Mucosa of rectum (tissue), 2 donors: ENCODE measurements at regions not wholly inside any gene's neighbourhood (a gene's known extent, or its start where the extent isn't known, plus 50 kb on each side); places are given as distances from the start of the nearest gene placed in this dataset.

Experiments
- H3K27ac ChIP-seq, 2 donors: one replicate each; pipeline ENCODE4 v1.7.0; 2013; ENCODE audit warnings: inconsistent platforms in 2 of 2, low read depth in 2 of 2, low read length in 2 of 2
- H3K27me3 ChIP-seq, 2 donors: one replicate each; pipeline ENCODE4 v1.7.0; 2013; ENCODE audit warnings: low read length in 2 of 2; ENCODE audit not compliant: control insufficient read depth in 2 of 2, insufficient read depth in 2 of 2
- H3K36me3 ChIP-seq, 2 donors: one replicate each; pipeline ENCODE4 v1.7.0; 2013; ENCODE audit warnings: low read length in 2 of 2; ENCODE audit not compliant: control insufficient read depth in 2 of 2, insufficient read depth in 2 of 2
- H3K4me1 ChIP-seq, 2 donors: one replicate each; pipeline ENCODE4 v1.7.0; 2013; ENCODE audit warnings: low read length in 2 of 2, mild to moderate bottlenecking in 1 of 2; ENCODE audit not compliant: control insufficient read depth in 2 of 2, insufficient read depth in 2 of 2
- H3K4me3 ChIP-seq, 2 donors: one replicate each; pipeline ENCODE4 v1.7.0; 2013; ENCODE audit warnings: low read length in 2 of 2
- H3K9ac ChIP-seq, 2 donors: one replicate each; pipeline ENCODE4 v1.7.0; 2013; ENCODE audit warnings: low read length in 2 of 2, low read depth in 1 of 2, mild to moderate bottlenecking in 1 of 2
- H3K9me3 ChIP-seq, 2 donors: one replicate each; pipeline ENCODE4 v1.7.0; 2013; ENCODE audit warnings: low read length in 2 of 2; ENCODE audit not compliant: control insufficient read depth in 2 of 2
- donor health status: healthy.
- donor health status: Normal muscosa, but diverticular disease.

GRCh38 chr9:109591691-109592090 is 93.6 kb upstream of the PTPN3 start:
- Histone ChIP-seq H3K27me3 (no peaks in the 10 kb centered on the region), H3K36me3 (no peaks in the 10 kb centered on the region), H3K4me3 (no peak overlapping the region), H3K4me1 (no peaks in the 10 kb centered on the region), H3K9ac (no peak overlapping the region), H3K9me3 (no peaks in the 10 kb centered on the region), H3K27ac (no peak overlapping the region)

GRCh38 chr9:109593612-109594011 is 95.5 kb upstream of the PTPN3 start:
- Histone ChIP-seq H3K27me3 (no peaks in the 10 kb centered on the region), H3K9ac (no peak overlapping the region), H3K4me3 (no peak overlapping the region), H3K27ac (no peak overlapping the region), H3K9me3 (no peaks in the 10 kb centered on the region), H3K36me3 (no peaks in the 10 kb centered on the region), H3K4me1 (no peaks in the 10 kb centered on the region)

- H3K27me3 ChIP-seq: no peaks in the 10 kb centered on the region
- no peak overlapping the region for H3K4me3 ChIP-seq
- no peaks in the 10 kb centered on the region for H3K36me3 ChIP-seq
- no peaks in the 10 kb centered on the region for H3K9me3 ChIP-seq
- no peaks in the 10 kb centered on the region for H3K4me1 ChIP-seq
- no peak overlapping the region for H3K9ac ChIP-seq
- H3K27ac ChIP-seq: no peak overlapping the region
Measured at GRCh38 chr9:109597496-109597895, 99.4 kb upstream of the PTPN3 start.

DNA sequence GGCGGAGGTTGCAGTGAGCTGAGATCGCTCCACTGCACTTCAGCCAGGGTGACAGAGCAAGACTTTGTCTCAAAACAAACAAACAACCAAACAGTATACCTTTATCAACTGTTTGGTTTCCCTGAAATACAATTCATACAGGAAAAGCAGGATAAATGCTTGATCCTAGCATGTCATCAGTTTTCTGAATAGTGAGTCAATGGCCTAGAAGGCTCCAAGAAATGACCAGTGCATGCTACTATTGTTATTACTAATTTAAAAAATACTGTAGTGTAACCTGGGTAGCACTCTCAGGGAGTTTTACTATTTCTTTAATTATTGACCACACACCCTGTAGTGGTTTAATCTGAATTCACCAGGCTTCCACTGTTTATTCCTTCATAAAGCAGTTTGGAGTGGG is 101.0 kb upstream of the PTPN3 start:
- no peaks in the 10 kb centered on the region for H3K9me3 ChIP-seq
- no peaks in the 10 kb centered on the region for H3K27me3 ChIP-seq
- no peaks in the 10 kb centered on the region for H3K4me1 ChIP-seq
- H3K36me3 ChIP-seq: no peaks in the 10 kb centered on the region
- H3K27ac ChIP-seq: no peak overlapping the region
- no peak overlapping the region for H3K9ac ChIP-seq
- no peak overlapping the region for H3K4me3 ChIP-seq

DNA sequence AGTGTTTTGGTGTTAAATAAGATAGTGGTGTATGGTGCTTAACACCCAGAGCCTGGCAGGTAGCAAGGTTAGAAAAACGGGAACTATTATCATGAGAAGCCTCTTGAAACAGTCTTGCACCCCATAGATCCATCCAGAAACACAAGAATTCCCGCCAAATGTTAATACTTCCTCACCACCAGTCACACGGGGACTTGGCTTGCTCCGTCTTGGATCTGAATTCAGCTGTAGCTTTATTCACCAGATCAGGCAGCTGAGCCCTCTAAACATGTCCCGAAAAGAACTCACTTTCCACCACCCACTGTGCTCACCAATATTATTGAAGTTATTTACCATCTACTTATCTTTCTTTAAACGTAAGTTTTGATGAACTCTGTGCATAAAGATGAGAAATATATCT is 101.6 kb upstream of the PTPN3 start:
- H3K27ac ChIP-seq: no peak overlapping the region
- H3K4me3 ChIP-seq: no peak overlapping the region
- no peaks in the 10 kb centered on the region for H3K4me1 ChIP-seq
- H3K27me3 ChIP-seq: no peaks in the 10 kb centered on the region
- H3K36me3 ChIP-seq: no peaks in the 10 kb centered on the region
- no peak overlapping the region for H3K9ac ChIP-seq
- H3K9me3 ChIP-seq: no peaks in the 10 kb centered on the region

- Histone ChIP-seq H3K27ac (no peak overlapping the region), H3K4me1 (no peaks in the 10 kb centered on the region), H3K4me3 (no peak overlapping the region), H3K36me3 (no peaks in the 10 kb centered on the region), H3K9me3 (no peaks in the 10 kb centered on the region), H3K27me3 (no peaks in the 10 kb centered on the region), H3K9ac (no peak overlapping the region)
Measured at GRCh38 chr9:109600142-109600541, 102.0 kb upstream of the PTPN3 start.

- Histone ChIP-seq H3K27me3 (no peaks in the 10 kb centered on the region), H3K4me3 (no peak overlapping the region), H3K36me3 (no peaks in the 10 kb centered on the region), H3K9ac (no peak overlapping the region), H3K9me3 (no peaks in the 10 kb centered on the region), H3K27ac (no peak overlapping the region), H3K4me1 (no peaks in the 10 kb centered on the region)
Measured at GRCh38 chr9:109601181-109601580, 103.1 kb upstream of the PTPN3 start.

GRCh38 chr9:109602987-109603386 is 104.9 kb upstream of the PTPN3 start:
- Histone ChIP-seq H3K4me3 (no peak overlapping the region), H3K27me3 (no peaks in the 10 kb centered on the region), H3K36me3 (no peaks in the 10 kb centered on the region), H3K9me3 (no peaks in the 10 kb centered on the region), H3K9ac (no peak overlapping the region), H3K27ac (no peak overlapping the region), H3K4me1 (no peaks in the 10 kb centered on the region)

- H3K36me3 ChIP-seq: no peaks in the 10 kb centered on the region
- no peak overlapping the region for H3K9ac ChIP-seq
- no peaks in the 10 kb centered on the region for H3K27me3 ChIP-seq
- H3K4me1 ChIP-seq: no peaks in the 10 kb centered on the region
- H3K27ac ChIP-seq: no peak overlapping the region
- no peaks in the 10 kb centered on the region for H3K9me3 ChIP-seq
- no peak overlapping the region for H3K4me3 ChIP-seq
Measured at GRCh38 chr9:109604131-109604530, 106.0 kb upstream of the PTPN3 start.

DNA sequence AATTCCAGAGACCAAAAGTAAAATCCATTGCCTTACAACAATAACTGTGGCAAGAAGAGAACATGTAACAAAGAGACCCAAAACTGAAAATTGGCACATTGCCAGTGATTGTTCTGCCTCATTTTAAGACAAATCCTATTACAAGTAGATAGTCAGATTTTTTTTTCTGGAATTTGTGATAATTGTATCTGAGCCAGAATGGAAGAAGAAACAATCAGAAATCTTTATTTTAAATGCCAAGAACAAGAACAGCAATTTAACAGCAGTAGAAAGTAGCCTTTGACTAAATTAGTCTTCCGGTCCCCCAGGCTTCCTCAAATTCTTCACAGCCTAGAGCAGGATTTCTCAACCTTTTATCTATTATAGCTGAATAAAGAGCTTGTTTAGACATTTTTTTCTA is 106.7 kb upstream of the PTPN3 start:
- H3K9me3 ChIP-seq: no peaks in the 10 kb centered on the region
- H3K4me1 ChIP-seq: no peaks in the 10 kb centered on the region
- no peak overlapping the region for H3K4me3 ChIP-seq
- H3K27ac ChIP-seq: no peak overlapping the region
- H3K9ac ChIP-seq: no peak overlapping the region
- H3K36me3 ChIP-seq: no peaks in the 10 kb centered on the region
- no peaks in the 10 kb centered on the region for H3K27me3 ChIP-seq

- Histone ChIP-seq H3K27ac (no peak overlapping the region), H3K36me3 (no peaks in the 10 kb centered on the region), H3K9ac (no peak overlapping the region), H3K9me3 (no peaks in the 10 kb centered on the region), H3K4me3 (no peak overlapping the region), H3K27me3 (no peaks in the 10 kb centered on the region), H3K4me1 (no peaks in the 10 kb centered on the region)
Measured at GRCh38 chr9:109609060-109609459, 111.0 kb upstream of the PTPN3 start.
